ENCODE measurements at regions not wholly inside any gene's neighbourhood (a gene's known extent, or its start where the extent isn't known, plus 50 kb on each side); places are given as distances from the start of the nearest gene placed in this dataset.

GRCh38 chr5:154626876-154627557, 128.2 kb upstream of the LARP1 start:
- TF ChIP-seq SREBF2 (IDR thresholded peaks at IDR 0.05) (no peak), POLR2AphosphoS2 (conservative IDR thresholded peaks at IDR 0.05; ENCODE audit: low read length) (no peak), EP300 (IDR thresholded peaks at IDR 0.05) (no peak), CTCF (IDR thresholded peaks at IDR 0.05) (no peak), TP53 (CRISPR knock-in tag; IDR thresholded peaks at IDR 0.05) (no peak), PHF8 (IDR thresholded peaks at IDR 0.05; ENCODE audit: borderline replicate concordance, low read depth) (no peak), NR3C1 (IDR thresholded peaks at IDR 0.05) (no peak)

Data from A549 (cell line).